HG02588 (cell line): ENCODE measurements at regions not wholly inside any gene's neighbourhood (a gene's known extent, or its start where the extent isn't known, plus 50 kb on each side); places are given as distances from the start of the nearest gene placed in this dataset.

Source experiments
- ATAC-seq: cut with Tn5 transposase; IDR thresholded peaks from one replicate; pipeline ENCODE4 v1.9.1; 2021; ENCODE audit warnings: mild to moderate bottlenecking, moderate library complexity; ENCODE audit not compliant: unreplicated experiment

- no peak for ATAC-seq
Observed at GRCh38 chr14:42334931-42335330, 728.3 kb downstream of the LRFN5 start.

DNA sequence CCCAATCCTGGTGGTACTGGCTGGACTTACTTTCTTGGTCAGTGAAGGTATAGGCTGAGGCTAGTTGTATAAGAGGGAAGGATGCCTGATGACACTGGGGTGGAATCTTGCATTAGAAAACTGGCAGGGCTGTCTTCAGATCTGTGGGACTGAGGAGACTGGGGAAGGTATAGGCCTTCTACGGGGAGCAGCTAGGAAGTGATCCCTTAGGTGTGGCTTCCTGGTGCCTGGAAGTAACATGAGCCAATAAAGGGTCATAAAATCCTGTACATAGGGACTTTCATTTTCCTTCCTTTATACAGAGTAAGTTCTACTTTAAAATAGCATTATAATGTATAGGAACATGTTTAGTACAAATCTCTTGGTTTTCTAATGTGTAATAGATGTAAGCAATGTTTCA lies 716.8 kb downstream of the LRFN5 start:
- ATAC-seq: no peak

GRCh38 chr14:42322531-42323284 lies 716.0 kb downstream of the LRFN5 start:
- ATAC-seq: no peak

- ATAC-seq: no peak
Observed at GRCh38 chr14:42319996-42320395, 713.3 kb downstream of the LRFN5 start.

- no peak for ATAC-seq
Observed at GRCh38 chr14:42316693-42317092, 710.0 kb downstream of the LRFN5 start.

GRCh38 chr14:42311876-42312275 lies 705.2 kb downstream of the LRFN5 start:
- ATAC-seq: no peak

DNA sequence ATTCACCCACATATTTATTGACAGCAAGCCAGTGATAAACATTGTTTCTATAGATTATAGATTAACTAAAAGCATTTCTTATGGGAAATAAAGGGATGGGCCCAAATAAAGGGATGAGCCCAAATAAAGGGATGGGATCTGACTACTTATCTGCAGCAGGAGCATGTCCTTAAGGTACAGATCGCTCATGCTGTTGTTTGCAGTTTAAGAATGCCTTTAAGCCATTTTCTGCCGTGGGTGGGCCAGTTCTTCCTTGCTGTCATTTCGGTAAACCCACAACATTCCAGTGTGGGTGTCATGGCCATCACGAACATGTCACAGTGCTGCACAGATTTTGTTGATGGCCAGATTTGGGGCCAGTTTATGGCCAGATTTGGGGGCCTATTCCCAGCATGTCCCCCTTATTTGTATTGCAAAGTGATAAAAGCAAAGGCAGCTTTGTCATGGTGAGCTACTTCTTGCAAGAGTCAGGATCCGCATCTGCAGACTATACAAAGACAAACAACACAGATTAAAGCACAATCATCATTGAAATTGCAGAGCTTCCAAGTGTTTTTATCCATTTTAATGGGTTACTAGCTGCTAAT lies 700.7 kb downstream of the LRFN5 start:
- ATAC-seq: no peak

DNA sequence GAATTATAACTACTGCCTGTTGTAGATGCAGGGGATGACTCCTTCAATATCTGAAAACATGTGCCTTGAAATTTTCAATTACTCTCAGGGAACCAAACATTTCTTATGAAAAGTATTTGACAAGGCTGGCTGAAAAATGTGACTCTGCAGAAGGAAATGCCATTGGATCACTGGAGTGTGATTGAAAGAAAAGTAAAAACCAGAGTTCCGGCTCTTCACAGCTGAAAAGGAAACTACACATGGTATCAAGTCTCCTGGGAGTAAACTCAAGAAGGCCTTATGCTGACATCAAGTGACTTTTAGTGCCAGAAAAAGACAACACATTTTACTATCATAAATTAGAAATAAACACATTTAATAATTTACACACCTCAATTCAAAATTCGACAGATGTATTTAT lies 693.0 kb downstream of the LRFN5 start:
- no peak for ATAC-seq

DNA sequence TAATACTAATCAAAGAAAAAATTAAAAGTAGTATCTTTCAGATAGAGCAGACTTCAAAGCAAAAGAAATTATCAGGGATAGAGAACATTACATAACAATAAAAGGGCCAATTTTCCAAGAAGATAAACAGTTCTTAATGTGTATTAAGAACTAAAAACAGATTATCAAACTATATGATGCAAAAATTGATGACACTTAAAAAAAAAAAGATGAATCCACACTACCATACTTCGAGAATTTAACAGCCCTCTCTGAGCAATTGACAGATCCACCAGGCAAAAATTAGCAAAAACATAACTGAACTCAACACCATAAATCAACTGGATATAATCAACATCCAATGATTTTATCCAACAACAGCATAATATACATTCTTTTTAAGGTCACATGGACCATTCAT lies 686.5 kb downstream of the LRFN5 start:
- ATAC-seq: no peak

DNA sequence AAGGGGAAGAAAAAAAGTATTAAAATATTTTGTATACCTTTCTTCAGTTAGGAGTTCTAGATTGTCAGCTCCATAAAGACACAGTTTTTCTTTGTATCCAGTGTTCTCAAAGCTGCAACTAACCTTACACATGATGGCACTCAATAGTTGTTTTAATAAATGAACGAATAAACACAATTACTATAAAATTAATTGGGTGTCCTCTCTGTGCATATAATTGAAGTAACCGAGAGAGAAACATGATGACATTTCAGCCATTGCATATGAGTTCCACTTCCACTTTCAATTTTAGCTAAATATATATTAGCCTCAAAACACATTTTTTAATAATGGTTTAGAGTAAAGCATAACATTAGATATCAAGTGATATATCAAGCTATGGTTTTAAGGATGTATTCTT lies 671.2 kb downstream of the LRFN5 start:
- no peak for ATAC-seq

DNA sequence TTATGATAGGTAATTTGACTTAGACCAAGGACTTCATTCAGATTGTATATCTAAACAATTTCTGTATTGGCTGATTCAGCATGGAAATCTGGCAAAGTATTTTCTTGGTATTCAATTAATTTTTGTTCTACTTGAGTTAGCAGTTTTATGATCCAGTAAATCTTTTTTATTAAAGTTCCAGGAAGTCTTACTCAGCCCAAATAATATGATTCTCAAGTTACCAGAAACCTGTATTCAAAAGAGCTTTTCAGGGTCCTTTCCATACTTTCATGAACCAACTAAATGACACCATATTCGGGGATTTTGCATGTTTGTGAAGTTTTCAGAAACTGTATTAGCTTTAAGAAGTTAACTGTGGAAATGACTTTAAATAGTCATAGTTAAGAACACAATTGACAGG lies 662.6 kb downstream of the LRFN5 start:
- ATAC-seq: no peak

DNA sequence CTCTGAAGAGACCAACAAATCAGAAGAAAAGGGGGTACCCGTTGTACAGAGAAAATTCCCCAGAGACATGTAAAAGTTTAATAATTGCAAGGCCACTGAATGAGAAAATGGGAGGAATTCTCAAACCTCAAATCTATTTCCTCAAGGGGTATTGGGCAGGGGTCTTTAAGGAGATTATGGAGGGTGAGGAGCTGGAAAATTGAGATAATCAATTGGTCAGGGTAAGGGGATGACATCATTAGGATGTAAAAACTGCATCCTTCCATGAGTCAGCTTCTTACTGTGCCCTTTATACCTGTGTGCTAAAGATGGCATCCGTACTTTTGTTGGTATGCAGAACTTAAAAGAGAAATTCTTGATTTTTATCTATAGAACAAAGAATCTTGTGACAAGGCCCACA lies 641.5 kb downstream of the LRFN5 start:
- ATAC-seq: no peak

- ATAC-seq: no peak
Observed at GRCh38 chr14:42241101-42241500, 634.4 kb downstream of the LRFN5 start.

DNA sequence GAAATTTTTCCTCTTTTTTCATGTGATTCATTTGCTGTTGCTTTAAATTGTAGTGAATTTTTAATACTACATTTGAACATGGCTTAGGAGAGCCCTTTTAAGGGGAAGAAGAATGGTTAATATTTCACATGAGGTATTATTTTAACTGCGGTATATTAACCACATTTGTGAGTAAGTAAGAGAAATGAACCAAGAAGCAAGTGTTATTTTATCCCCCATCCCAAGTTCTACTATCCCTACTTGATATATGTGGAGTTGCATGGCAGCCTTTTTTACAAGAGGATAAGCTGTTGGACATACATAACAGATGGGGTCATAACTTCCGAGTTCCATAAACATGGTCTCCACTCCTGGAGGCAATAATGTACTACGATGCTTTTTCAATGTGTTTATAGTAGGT lies 623.3 kb downstream of the LRFN5 start:
- no peak for ATAC-seq

GRCh38 chr14:42229294-42229693 lies 622.6 kb downstream of the LRFN5 start:
- no peak for ATAC-seq

- ATAC-seq: no peak
Observed at GRCh38 chr14:42228611-42229010, 621.9 kb downstream of the LRFN5 start.

- no peak for ATAC-seq
Observed at GRCh38 chr14:42224053-42224888, 617.6 kb downstream of the LRFN5 start.

DNA sequence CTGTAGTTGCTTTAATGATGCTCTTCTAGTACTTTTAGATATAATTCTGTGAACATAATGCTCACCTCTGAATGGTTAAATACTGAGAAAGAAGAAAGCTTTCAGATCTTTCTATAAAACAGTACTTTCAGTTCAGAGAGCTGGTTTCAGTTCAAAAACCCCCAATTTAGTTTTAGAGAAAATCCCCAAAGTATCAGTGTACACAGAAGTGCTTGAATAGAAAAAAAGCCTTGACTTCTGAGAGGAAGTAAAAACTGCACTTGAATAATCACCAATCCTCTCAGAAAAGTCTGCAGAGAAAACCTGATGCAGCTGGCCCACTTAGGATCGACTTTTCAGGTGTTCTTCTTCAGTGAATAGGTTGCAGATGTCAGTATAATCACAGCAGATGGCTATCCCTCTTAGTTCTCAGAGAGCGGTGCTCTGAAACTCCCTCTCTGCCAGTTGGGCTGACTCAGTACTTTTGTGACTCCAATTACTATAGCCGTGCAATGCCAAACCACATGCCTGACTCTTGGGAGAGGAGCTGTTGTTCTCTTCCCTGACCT lies 616.3 kb downstream of the LRFN5 start:
- ATAC-seq: peak; percentile 94

DNA sequence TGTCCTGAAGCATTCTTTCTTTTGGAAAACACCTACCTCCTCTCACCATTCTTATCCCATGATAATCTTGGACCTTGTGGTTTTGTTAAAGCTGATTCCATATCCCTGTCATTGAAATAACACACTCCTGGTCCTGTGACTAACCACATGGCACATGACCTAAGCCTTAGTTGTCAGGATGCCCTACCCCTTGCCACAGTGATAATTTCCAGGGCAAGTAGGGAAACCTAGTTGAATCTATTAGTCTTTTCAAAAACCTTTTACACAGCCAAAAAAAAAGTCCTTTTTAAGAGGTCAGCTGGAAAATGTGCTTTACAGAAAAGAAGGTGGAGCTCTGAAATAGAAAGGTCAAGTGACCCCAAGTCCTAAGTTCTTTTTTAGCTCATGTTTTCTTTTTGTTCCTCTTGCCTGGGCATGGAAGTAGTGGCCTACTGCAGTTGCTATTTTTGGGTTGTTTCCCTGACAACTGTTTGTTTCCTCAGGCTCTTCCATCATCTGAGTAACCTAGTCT lies 608.4 kb downstream of the LRFN5 start:
- ATAC-seq: no peak

DNA sequence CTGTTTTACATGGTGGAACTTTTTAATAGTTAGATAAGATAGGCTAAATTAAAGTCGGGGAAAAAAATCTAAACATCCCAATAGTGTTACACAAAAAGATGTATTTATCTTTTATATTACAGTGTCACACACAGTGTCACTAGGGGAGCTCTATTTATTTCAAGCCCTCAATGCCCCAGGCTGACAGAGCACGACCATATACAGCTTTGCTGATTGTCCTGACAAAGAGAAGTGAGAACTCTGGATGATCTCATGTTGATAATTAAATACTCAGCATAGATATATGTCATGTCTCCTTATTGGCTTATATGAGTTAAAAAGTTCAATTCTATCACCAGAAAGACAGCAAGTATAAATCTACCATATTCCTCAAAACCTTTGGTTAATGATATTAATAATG lies 594.3 kb downstream of the LRFN5 start:
- no peak for ATAC-seq

DNA sequence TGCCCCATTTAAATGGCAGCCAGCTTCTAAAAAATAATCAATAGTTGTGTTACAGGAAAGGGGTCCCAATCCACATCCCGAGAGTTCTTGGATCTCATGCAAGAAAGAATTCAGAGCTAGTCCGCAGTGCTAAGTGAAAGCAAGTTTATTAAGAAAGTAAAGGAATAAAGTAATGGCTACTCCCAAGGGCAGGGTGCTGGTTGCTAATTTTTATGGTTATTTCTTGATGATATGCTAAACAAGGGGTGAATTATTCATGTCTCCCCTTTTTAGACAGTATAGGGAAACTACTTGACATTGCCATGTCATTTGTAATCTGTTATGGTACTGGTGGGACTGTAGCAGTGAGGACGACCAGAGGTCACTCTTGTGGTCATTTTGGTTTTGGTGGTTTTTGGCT lies 591.3 kb downstream of the LRFN5 start:
- no peak for ATAC-seq
